ENCODE measurements at regions not wholly inside any gene's neighbourhood (a gene's known extent, or its start where the extent isn't known, plus 50 kb on each side); places are given as distances from the start of the nearest gene placed in this dataset.
A peak's percentile ranks its signal among the peaks of the same experiment; 100 is the strongest.

DNA sequence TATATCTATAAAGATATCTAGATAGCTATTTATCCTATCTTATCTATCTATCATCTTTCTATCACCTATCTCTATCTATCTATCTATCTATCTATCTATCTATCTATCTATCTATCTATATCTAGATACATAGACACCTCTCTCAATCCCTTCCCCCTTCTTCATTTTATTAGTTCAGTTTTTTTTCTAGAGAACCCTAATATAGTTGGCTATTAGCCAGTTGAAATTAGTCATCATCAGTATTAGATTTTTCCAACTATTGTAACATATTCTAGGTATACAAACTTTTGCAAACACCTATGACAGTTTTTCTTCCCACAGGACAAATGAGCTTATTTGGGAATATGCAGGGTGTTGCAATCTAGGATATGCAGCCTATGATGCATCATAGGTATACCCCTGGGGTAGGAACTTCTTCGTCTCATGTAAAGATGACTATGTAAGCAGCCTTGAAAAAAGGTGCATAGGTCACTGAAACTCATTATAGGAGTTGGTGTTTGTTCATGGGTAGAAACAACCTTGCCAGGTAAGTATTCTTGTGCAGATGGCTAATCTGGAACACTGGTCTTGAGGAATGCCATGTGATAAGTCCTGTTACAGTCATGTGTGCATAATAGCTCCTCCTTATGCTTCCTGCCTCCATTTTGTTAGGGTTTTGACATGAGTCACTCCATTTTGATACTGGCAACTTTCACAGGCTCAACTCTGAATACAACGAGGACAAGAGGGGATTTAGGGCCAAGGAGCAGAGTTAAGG is 160.7 kb upstream of the ZSWIM2 start:
- DNase-seq (ENCODE audit: low spot score), result peak; percentile 20
- TF ChIP-seq CTCF (conservative IDR thresholded peaks at IDR 0.05; ENCODE audit: low read depth), result no peak
- no peak overlapping the region for H3K27ac ChIP-seq
- POLR2A ChIA-PET (ENCODE audit: low non-redundant PET), result no interaction called here
- CTCF ChIA-PET, result no interaction called here

DNA sequence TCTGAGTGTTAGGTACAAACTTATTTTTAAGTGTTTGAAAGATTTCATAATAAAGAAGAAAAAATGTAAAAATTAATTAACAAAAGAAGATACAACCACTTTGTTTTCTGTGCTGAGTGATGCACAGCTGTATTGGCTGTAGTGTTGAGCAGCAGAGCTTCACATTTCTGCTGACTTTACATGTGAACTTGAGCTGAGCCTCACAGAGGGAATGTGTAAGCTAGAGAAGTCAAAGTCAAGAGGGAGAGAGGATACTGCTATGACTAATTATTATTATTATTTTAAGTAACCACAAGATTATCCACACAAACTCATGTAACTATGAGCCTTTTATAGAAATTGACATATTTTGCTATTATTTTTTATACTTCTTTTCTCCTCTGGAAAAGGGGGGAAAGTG is 159.1 kb upstream of the ZSWIM2 start:
- no peak for DNase-seq (ENCODE audit: low spot score)
- no peak overlapping the region for H3K27ac ChIP-seq
- no peak for TF ChIP-seq CTCF (conservative IDR thresholded peaks at IDR 0.05; ENCODE audit: low read depth)
- POLR2A ChIA-PET (ENCODE audit: low non-redundant PET), result no interaction called here
- CTCF ChIA-PET, result no interaction called here

DNA sequence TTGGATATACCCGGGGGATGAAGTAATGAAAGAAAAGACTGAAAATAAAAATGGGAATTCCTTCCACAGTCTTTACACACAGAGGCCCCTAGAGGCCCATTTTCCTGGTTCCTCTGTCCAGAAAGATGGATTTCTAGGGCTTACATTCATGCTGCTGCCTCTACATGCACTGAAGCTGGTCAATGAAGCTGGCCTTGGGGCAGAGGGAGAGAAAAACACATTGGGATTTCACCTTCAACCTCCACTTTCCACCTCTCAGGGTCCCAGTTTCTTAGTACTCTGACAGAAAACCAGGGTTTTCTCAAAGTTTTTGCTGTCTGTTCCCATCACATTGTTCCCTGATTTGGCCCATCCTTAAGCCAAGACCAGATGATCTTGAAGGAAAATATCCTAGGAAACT is 154.6 kb upstream of the ZSWIM2 start:
- H3K27ac ChIP-seq, result no peak overlapping the region
- ChIA-PET POLR2A (ENCODE audit: low non-redundant PET) (no interaction called here), CTCF (no interaction called here)
- DNase-seq (ENCODE audit: low spot score), result no peak
- TF ChIP-seq CTCF (conservative IDR thresholded peaks at IDR 0.05; ENCODE audit: low read depth), result no peak

DNA sequence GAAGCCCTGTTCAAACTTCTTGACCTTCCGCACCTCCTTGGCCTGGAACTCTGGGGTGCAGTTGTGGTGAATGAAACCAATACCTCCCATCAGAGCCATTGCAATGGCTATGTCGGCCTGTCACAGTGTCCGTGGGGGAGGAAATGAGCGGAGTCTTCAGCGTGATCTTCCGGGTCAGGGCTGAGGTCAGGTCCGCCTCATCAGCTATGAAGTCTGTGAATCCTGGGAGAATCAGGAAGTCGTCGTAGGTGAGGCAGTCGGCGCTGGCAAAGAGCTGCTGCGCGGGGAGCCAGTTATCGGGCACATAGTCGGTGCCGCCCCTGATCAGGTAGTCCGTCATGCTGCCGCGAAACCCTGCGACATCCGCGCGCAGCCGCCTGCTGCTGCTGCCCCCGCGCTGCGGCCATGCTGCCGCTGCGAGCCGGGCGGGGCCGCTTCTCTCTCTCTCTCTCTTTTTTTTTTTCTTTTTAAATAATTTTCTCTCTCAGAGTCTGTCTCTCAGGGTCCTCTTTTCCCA is 154.1 kb upstream of the ZSWIM2 start:
- TF ChIP-seq CTCF (conservative IDR thresholded peaks at IDR 0.05; ENCODE audit: low read depth), result no peak
- CTCF ChIA-PET, result no interaction called here
- H3K27ac ChIP-seq, result no peak overlapping the region
- DNase-seq (ENCODE audit: low spot score), result no peak
- POLR2A ChIA-PET (ENCODE audit: low non-redundant PET), result no interaction called here

- POLR2A ChIA-PET (ENCODE audit: low non-redundant PET), result no interaction called here
- TF ChIP-seq CTCF (conservative IDR thresholded peaks at IDR 0.05; ENCODE audit: low read depth), result no peak
- no peak for DNase-seq (ENCODE audit: low spot score)
- H3K27ac ChIP-seq, result no peak overlapping the region
- CTCF ChIA-PET, result no interaction called here
These were observed 153.3 kb upstream of the ZSWIM2 start for GRCh38 chr2:187002242-187002641.

GRCh38 chr2:187001248-187001647 is 152.3 kb upstream of the ZSWIM2 start:
- TF ChIP-seq CTCF (conservative IDR thresholded peaks at IDR 0.05; ENCODE audit: low read depth), result no peak
- no peak for DNase-seq (ENCODE audit: low spot score)
- ChIA-PET CTCF (interaction anchor here (0.6 kb wide), 1 partner anchor 700 kb away, joined by 3 read pairs; no protein-coding TSS in a partner anchor), POLR2A (ENCODE audit: low non-redundant PET) (no interaction called here)
- no peak overlapping the region for H3K27ac ChIP-seq

Measured in RWPE1 (cell line).